ENCODE measurements at regions not wholly inside any gene's neighbourhood (a gene's known extent, or its start where the extent isn't known, plus 50 kb on each side); places are given as distances from the start of the nearest gene placed in this dataset.

DNA sequence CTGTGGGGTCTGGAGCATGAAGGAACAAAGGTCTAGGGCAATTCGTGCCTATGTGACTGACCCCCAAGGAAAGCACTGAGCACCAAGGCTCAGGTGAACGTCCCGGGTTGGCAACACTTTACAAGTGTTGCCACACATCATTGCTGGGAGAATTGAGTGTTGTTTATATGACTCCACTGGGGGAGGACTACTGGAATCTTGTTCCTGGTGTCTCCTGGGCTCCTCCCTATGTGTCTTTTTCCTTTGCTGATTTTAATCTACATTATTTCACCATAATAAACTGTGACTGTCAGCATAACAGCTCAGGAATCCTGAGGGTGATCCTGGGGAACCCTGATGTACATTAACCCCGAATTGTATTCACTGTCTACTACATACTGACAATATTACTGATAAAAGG is 207.7 kb upstream of the BMP2 start:
- DNase-seq (ENCODE audit: low spot score) = no peak

DNA sequence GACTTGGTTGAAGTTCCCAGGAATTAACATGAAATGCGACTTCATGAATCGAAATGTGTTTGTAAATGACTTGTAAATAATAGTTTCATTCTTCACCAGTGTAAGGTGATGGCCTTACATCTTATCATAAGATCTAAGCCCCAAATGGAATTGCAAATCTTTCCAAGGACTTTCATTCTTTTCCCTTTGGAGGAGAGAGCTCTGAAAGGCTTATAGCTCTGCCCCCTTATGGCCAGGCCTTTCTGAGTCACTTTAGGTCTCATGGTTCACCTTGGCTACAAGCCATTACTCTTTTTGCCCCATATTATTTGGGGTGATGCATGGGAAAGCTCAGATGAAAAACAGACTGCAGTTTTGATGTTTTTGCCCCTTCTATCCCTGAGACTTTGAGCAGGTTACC is 209.1 kb upstream of the BMP2 start:
- DNase-seq (ENCODE audit: low spot score) = no peak

DNA sequence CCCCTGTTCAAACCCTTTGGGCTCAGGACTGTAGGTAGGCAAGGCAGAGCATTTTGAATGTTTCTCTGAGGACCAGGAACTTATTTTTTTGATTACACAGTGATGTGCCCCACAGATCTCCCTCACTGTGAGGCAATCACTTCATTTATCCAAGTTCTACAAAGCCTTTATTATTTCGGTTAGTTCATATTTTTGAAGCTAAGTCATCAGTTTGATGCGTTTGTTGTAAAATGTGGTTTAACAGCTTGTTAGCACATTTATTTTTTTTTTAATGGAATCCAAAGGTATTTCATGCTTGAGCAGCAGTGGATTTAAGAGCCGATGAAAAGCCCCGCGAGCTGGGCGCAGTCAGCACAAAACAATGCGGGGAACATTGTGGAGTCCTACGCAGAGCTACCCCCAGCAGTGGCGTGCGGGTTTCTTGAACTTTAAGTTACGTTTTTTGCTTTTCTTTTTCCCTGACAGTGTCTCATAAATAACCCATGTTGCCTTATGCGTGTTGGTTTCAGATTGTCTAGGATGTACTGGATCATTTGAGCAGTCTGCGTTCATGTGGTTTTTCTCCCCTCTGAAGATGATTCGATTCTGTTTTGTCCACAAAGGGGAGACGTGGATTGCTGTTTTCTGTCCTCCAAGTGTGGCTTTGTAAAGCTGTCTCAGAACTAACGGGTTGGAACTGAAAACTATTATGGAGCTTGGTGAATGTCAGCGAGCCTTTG is 233.6 kb upstream of the BMP2 start:
- no peak for DNase-seq (ENCODE audit: low spot score)

DNA sequence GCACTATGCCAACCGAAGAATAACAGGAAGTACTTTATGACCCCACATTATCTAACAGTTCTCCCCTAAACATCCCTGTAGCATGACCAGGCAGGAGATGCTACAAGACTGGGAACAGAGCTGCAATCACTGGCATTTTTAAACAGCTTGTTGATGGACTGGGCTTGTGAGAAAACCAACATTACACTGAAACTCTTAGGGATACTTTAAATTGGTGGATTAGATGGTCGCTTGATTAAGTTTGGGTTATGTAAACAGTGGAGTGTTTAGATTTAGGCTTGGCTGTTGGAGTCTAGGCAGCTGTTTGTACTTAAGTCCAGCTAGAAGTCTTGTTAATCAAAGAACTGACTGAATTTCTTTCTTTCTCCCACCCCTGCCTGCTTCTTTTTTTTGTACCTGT is 234.1 kb upstream of the BMP2 start:
- DNase-seq (ENCODE audit: low spot score) = peak; percentile 8

DNA sequence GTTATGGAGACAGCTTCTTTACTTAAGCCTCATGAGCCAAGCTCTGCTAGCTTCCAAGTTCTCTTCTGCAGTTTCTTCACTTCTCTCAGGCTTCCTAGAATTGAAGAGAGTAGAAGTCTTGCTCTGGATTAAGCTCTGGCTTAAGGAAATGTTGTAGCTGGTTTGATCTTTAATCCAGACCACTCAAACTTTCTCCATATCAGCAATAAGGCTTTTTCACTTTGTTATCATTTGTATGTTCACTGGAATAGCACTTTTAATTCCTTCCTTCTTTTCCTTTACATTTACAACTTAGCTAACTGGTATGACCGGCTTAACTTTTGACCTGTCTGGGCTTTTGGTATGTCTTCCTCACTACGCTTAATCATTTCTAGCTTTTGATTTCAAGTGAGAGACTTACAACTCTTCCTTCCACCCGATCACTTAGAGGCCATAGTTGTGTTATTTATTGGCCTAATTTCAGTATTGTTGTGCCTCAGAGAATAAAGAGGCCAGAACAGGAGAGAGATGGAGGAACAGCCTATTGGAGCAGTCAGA is 236.6 kb upstream of the BMP2 start:
- DNase-seq (ENCODE audit: low spot score) = no peak

DNA sequence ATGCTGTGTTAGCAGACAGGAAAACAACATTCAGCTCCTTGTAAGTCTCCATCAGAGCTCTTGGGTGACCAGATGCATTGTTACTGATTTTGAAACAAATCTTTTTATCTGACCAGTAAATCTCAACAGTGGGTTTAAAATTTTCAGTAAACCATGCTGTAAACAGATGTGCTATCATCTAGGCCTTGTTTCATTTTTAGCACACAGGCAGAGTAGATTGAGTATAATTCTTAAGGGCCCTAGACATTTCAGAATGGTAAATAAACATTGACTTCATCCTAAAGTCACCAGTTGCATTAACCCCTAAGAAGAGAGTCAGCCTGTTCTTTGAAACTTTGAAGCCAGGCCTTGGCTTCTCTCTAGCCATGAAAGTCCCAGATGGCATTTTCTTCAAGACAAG is 237.2 kb upstream of the BMP2 start:
- DNase-seq (ENCODE audit: low spot score) = no peak

DNA sequence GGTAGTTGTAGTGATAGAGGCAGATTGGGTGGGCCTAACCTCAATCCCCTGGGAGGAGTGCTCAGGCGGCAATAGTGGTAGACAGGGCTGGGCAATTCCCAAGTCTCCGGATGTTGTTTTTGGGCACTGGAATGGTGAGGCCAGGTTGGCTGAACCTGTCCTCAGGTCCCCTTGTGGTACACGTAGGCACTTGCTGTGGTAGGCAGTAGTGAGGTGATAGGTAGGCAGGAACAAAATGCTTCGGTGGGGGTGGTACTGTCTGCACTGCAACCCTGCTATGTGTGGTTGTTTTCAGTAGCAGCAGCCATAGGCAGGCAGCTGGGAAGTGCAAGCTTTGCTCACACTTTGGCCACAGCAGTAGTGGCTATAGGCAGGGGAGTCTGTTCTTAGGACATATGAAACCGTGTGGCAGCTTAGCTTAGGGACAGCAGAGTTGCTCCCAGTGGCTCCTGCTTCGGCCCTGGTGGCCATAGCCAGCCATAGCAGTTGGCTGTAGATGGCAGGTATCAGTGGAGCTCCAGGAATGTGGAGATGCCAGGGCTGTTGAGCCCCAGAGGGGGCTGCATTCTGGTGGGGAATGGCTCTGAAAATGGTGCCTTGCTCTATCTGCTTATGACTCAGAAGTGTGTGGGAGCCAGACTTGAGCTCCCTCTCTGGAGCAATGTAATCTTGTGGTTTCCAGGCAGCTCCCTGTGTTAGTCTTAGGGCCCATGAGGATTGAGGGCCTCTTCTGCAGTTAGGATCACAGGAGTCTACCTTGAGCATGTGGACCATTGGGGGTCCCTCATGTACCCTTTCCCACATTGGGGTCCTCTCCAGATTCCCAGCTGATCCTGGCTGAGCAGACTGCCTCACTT is 241.8 kb upstream of the BMP2 start:
- peak; percentile 51 for DNase-seq (ENCODE audit: low spot score)

DNA sequence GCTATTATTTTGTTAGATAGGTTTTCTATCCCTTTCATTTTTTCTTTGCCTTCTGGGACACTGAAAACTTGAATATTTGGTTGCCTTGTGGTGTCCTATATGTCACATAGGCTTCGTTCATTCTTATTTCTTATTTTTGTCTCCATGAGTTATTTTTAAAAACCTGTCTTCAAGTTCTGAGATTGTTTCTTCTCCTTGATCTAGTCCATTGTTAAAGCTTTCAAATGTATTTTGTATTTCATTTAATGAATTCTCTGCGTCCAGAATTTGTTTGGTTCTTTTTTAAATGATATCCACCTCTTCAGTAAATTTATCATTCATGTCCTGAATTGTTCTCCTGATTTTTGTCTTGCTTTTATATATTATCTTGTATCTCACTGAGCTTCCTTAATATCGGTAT is 243.2 kb upstream of the BMP2 start:
- no peak for DNase-seq (ENCODE audit: low spot score)

DNA sequence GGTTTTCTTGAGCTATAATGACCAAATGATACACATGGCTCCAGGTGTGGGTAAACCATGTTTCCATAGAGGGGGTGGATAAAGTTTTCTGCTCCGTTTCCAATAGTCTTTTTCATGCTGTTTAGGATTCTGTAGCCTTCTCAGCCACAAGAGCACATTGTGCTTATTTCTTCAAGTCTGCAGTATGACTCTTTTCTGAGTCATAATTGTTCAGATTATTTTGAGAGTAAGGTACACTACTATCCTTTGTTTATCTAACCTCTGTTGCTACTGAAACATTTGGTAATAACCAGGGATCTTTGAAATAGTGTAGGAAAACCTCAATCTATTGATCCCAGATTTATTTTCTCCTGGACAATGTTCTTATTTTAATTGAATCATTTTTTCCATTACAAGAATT is 247.9 kb upstream of the BMP2 start:
- DNase-seq (ENCODE audit: low spot score) = no peak

DNA sequence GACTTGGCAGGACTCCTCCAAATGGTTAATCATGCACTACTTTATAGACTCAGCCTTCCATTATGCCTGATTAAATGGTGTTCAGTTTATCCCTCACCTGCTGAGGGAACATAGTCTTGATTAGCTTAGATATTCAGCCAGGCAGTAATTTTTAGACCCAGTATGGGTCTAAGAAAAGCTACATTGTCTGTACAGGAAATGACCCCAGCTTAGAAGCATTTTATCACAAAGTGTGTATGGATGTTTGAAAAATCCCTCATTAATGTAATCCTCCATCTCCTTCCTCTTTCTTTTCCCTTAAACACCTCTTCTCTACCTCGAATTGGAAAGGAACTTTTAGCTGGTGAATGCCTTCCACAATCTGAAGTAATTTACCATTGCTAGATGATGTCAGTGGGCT is 252.2 kb upstream of the BMP2 start:
- no peak for DNase-seq (ENCODE audit: low spot score)

DNA sequence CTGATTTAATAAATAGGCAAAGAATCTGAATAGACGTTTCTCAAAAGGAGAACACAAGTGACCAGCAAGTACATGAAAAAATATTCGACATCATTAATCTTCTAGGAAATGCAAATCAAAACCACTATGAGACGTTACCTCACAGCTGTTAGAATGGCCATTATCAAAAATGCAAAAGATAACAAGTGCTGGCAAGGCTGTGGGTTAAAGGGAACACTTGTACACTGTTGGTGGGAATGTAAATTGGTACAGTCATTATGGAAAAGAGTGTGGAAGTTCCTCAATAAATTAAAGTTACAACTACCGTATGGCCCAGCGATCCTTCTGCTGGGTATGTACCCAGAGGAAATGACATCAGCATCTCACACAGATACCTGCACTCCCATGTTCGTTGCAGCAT is 253.9 kb upstream of the BMP2 start:
- DNase-seq (ENCODE audit: low spot score) = no peak

DNA sequence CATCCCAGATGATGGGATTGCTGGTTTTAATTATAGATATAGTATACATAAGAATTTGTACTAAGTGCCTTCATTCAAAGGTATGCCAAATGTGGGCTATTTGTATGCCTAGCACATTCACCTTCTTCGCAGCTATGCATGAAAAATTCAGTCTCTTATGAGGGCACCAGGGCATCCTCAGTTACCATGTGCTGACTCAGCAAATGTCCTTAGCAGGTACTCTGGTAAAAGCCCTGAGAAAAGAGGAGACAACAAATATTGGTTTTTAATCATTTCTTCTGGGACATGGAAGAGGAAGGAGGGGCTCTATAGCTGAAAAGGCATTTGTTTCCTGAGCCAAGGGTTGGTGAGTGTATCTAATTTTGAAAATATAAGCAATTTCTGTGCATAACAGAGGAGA is 258.1 kb upstream of the BMP2 start:
- no peak for DNase-seq (ENCODE audit: low spot score)

DNA sequence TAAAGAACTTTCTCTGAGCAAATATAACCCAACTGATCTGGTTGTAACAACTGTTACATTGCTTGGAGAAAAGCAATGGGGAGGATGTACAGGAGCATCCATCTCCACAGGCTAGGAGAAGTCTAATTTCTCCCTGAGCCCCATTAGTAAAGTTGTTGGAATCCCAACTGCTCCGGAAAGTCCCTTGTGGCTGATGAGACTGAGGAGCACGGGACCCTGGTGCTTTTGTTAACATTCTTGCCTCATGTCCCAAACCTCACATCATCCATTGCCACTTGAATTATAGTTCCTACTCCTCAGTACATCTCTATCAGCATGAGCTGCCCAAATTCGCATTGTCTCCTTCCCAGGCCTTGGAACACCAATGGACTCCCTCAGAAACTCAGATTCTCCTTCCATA is 260.6 kb upstream of the BMP2 start:
- DNase-seq (ENCODE audit: low spot score) = no peak

DNA sequence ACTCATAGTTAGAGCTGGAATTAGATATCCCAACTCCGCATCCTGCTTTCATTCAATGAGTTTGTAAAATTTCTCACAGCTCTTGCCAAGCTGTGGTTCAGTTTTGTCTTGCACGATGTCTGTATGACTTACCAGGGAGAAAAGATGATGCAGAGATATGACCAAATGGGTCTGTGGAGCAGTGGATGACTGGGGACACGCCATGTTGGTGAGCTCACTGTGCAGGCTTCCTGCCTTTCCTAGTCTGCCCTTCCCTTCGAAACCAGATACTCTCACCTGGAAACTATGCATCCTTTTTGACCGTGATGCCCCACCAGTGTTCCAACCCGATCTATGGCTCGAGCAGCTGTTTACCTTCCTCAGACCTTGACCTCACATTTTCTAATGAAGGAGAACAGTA is 262.7 kb upstream of the BMP2 start:
- DNase-seq (ENCODE audit: low spot score) = no peak

DNA sequence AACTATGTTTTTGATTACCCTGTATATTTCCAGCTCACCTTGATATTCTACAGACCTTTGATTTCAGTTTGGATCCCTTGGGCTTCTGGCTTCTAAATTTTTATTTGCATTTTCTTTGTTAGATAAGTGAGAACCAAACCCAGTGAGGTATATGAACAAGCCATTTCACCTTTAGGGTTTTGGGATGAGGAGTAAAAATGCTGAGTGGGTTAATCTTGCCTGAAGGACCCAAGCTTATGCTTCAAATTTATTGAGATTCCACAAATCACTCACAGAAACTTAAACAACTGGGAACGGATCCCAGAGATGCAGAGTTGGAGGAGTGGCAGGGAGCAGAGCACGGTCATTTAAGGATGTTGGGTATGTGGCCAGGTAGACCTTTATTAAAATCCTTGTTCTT is 263.3 kb upstream of the BMP2 start:
- DNase-seq (ENCODE audit: low spot score) = no peak

DNA sequence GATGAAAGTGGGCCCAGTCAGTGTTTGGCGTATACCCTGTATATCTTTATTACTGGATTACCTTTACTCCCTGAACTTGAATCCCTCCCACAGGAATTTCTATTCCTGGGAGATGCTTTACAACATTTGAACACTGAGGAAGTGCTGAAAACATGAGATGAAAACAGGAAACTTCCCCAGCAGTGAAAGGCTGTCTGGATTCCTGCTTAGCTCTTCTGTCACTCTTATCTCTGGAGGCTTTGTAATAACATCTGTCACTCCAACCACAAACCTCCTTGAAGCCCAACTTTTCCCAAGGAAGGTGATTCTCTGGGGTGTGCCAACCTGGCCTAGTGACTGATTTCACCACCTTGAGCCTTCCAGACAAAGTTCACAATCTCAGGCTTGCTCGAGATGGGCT is 264.5 kb upstream of the BMP2 start:
- no peak for DNase-seq (ENCODE audit: low spot score)

DNA sequence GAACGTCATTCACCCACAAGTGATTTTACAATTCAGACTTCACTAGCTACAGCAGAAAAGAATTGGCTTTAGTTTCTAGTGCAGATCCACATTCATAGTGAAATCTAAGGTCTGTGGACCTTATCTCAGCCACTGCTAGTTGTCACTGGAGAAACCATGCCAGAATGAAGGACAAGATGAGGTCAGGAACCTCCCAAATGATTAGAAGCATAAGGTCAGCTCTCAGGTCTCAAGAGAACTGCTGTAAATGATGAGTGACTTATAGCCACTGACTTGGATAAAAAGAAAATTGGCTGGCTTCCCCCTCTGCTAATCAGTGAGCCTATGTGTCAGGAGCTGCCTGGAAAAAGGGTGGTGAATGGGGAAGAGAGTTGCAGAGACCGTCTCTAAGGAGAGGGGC is 265.3 kb upstream of the BMP2 start:
- DNase-seq (ENCODE audit: low spot score) = no peak

DNA sequence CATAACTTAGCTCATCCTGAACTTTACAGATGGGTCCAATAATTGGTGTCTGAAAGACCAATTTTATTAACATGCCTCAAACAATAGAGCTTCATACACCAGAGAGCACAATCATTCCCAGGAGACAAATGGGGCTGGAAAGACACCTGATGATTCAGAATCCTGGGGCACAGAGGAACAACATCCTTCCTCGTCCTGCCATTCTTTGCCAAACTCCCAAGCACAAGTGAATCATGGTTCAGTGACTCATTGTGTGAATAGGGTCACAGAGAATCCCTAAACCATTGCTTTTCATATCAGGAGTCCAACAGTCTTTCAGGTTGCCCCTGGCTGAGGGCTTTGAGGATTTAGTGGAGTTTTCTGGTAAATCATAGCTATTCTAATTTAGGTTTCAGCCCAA is 266.4 kb upstream of the BMP2 start:
- no peak for DNase-seq (ENCODE audit: low spot score)

DNA sequence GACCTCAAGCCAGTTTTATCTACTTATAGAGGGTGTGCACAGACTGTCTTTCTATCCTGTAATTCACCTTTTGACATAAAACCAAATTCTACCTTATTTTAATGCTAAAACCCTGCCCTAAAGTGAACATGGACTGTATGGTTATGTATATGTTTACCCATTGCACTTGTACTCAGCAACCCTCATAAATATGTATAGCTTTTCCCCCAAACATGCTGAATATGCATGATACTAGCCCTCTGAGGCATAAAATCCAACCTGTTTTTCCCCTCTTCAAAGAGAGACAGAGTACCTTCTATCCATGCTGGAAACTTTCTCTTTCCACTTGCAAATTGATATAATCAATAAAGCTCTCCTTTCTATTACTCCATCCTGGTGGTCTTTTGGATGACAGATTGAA is 267.9 kb upstream of the BMP2 start:
- no peak for DNase-seq (ENCODE audit: low spot score)

DNA sequence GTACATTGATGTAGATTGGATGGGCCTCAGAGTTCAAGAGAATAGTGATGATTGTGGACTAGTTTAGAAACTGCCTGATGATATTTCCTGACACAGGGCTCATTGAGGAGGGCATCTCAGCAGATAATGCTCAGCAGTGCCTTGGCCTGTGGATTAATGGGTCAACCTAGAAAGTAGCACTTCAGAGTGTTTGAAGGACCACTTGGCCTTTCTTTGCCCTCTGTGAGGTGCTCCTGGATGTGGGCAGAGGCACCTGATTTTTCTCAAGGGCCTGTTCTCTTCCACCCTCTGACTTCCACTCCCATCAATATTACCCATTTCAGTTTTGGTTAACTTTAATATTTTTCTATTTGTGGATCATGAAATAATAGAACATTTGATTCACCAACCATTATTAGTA is 270.6 kb upstream of the BMP2 start:
- no peak for DNase-seq (ENCODE audit: low spot score)

DNA sequence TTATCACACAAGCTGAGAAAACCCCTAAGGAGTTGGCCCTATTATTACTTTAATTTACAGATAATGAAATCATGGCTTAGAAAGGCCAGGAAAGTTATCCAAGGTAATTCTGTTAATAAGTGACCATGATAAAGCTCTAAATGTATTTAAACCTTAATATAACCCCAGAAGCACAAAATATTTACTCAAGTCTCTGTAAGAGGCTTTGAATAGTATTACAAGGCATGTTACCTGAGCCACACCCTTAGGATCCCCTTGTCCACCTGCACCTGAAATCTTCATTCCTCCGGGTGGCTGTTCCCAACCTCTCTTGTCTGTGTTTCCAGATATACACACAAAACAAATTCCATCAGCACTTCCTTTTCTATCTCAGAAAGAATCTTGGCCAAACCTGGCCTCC is 271.6 kb upstream of the BMP2 start:
- no peak for DNase-seq (ENCODE audit: low spot score)

DNA sequence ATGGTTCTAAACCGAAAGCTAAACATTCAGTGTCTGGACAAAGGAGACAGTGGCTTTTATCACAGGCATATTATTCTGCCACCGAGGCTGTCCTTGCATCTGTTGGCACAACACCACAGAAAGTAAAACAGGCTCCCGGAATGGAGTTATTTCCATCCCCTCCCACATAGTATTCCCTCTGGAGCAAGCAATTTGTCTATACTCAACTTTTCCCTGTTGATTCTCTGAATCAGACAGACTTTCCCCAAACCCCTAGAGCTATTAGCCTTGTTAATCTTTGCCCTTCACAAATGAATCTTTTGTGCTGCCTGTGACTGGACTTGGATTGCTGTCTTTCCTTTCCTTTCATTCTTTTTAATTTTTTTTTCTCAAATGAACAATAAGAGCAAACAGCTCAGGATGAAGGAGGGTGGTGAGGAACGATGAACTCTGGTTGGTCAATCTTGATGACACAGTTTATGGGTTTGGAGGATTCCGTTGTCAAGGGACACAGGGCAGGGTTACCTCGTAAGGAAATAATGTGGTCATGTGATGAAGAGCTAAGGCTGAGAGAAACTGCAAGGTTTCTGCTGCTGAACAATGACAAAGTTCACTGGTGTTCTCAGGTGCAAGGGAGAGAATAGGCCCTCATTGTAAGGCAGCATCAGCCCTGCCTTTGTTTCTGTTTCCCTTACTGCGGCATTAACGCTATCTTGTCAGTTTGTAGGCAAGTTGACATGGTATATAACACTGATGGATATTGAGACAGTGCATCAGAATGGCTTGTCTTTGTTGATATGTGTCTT is 275.0 kb upstream of the BMP2 start:
- DNase-seq (ENCODE audit: low spot score) = peak; percentile 36

DNA sequence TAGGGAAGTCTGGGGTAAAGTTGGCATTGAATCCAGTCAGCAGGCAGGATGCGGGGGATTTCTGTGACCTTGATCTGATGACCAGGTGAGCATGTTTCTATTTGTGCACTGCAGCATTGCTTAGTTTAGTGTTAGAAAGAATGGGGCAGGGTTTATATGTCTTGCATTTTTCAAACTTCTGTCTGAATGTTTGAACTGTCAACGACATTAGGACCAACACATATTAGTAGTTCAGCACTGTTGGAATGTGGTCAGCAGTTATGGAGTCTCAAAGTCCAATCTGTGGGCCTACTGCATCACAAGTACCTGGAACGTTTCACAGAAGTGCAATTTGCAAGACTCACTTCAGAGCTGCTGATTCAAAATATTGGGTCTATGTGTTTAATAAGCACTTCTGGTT is 276.6 kb upstream of the BMP2 start:
- peak; percentile 30 for DNase-seq (ENCODE audit: low spot score)
